ENCODE measurements at regions not wholly inside any gene's neighbourhood (a gene's known extent, or its start where the extent isn't known, plus 50 kb on each side); places are given as distances from the start of the nearest gene placed in this dataset.

GRCh38 chr2:11104794-11105660 lies 50.2 kb upstream of the SLC66A3 start:
- DNase-seq = no peak
